Muscle of leg (tissue), 3 donors: ENCODE measurements at regions not wholly inside any gene's neighbourhood (a gene's known extent, or its start where the extent isn't known, plus 50 kb on each side); places are given as distances from the start of the nearest gene placed in this dataset.

ENCODE experiments used
- DNase-seq: peaks from one replicate; pipeline ENCODE4 v3.0.0; 2013
- H3K27ac ChIP-seq: one replicate; pipeline ENCODE4 v1.5.1; 2013; ENCODE audit warnings: mild to moderate bottlenecking, low read length, control low read depth
- H3K27me3 ChIP-seq: one replicate; pipeline ENCODE4 v1.6.1; 2013; ENCODE audit warnings: low read length; ENCODE audit not compliant: control insufficient read depth, insufficient read depth
- H3K36me3 ChIP-seq: one replicate; pipeline ENCODE4 v1.6.1; 2013; ENCODE audit warnings: low read length; ENCODE audit not compliant: control insufficient read depth, insufficient read depth
- H3K4me1 ChIP-seq: one replicate; pipeline ENCODE4 v1.6.1; 2013; ENCODE audit warnings: low read length; ENCODE audit not compliant: control insufficient read depth, insufficient read depth
- H3K4me3 ChIP-seq: one replicate; pipeline ENCODE4 v1.5.1; 2013; ENCODE audit warnings: low read length, control low read depth
- H3K9me3 ChIP-seq: replicated peaks from 2 replicates; pipeline ENCODE4 v1.6.1; 2013; ENCODE audit warnings: low read depth, low read length; ENCODE audit not compliant: control insufficient read depth
- WGBS: methylation state at CpG from one replicate; pipeline ENCODE4 v1.1.5; 2013; ENCODE audit warnings: missing lambda C conversion rate; ENCODE audit not compliant: insufficient coverage; 5-methylcytosine and 5-hydroxymethylcytosine counted together

DNA sequence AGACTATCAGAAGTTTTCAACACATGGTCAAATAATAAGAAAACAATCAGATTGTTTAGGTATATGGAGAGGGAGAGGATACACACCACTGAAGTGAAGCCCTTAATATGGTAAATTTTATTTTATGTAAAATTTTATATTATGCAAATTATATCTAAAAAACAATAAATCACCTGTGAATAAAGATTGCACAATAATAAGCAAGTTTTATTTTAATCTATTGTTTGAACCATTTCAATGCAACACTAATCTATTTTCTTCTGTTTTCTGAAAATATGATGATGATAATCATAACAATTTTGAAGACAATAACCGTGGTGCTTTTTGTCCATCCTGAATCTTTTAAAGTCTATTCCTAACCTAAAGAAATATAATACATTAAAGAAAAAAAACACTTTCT is 1473.5 kb upstream of the TENM4 start:
- no CpG with 5 or more reads among the region's 1 CpG for WGBS
- H3K27me3 ChIP-seq = no peaks in the 10 kb centered on the region
- no peak for DNase-seq
- H3K36me3 ChIP-seq = no peaks in the 10 kb centered on the region
- H3K9me3 ChIP-seq = no peaks in the 10 kb centered on the region
- no peak overlapping the region for H3K27ac ChIP-seq
- no peaks in the 10 kb centered on the region for H3K4me1 ChIP-seq
- H3K4me3 ChIP-seq = no peak overlapping the region

DNA sequence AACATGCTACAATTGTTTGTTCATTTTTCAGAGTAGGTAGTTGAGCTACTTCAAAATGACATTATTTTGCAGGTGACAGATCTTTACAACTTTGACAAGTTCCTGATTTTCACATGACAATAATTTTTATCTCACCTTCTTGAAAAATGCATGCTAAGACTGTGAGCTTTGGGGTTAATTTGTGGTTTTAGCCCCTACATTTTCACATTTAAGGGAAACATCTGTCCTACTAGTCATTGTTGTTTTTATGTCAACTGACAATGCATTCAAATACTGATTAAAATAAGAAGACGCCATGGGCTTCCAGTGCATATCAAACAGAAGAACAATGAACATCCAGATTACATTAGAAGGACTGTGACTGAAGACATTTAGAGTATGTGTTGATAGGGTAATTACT is 1470.8 kb upstream of the TENM4 start:
- Histone ChIP-seq H3K36me3 (no peaks in the 10 kb centered on the region), H3K9me3 (no peaks in the 10 kb centered on the region), H3K27me3 (no peaks in the 10 kb centered on the region), H3K4me1 (no peaks in the 10 kb centered on the region), H3K4me3 (no peak overlapping the region), H3K27ac (no peak overlapping the region)
- DNase-seq = no peak
- WGBS = no CpG with 5 or more reads among the region's 1 CpG

DNA sequence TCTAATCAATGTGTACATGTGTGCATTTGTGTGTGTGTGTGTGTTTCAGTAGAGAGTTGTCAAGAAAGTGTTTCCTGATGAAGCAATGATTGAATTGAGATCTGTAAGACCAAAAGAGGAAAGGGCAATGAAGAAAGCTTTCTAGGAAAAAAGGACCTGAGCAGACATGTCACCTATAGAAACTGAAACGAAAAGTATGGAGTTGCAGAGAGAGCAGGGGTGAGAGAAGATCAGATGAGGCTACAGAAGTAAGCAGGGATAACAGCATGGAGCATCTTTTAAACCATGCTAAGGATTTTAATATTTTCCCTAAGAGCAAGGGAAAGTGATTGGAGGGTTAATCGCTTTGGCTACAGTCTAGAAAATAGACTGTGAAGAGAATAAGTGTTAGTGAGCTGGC is 1459.4 kb upstream of the TENM4 start:
- Histone ChIP-seq H3K27ac (no peak overlapping the region), H3K36me3 (no peaks in the 10 kb centered on the region), H3K27me3 (no peaks in the 10 kb centered on the region), H3K4me3 (no peak overlapping the region), H3K9me3 (no peaks in the 10 kb centered on the region), H3K4me1 (no peaks in the 10 kb centered on the region)
- WGBS = 79% methylated on average over 2 of the region's 2 CpGs
- DNase-seq = no peak

DNA sequence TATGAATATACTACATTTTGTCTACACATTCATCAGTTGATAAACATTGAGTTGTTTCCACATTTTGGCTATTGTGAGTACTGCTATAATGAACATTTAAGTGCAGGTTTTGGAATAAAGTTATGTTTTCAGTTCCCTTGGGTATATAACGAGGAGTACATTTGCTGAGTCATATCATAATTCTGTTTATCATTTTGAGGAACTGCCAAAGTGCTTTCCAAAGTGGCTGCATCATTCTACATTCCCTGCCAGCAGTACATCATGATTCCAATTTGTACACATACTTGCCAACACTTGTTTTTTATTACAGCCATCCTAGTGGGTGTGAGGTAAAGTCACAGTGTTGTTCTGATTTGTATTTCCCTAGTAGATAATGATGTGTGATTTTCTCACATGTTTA is 1458.6 kb upstream of the TENM4 start:
- Histone ChIP-seq H3K4me3 (no peak overlapping the region), H3K36me3 (no peaks in the 10 kb centered on the region), H3K4me1 (no peaks in the 10 kb centered on the region), H3K9me3 (no peaks in the 10 kb centered on the region), H3K27me3 (no peaks in the 10 kb centered on the region), H3K27ac (no peak overlapping the region)
- peak; percentile 23 for DNase-seq
- WGBS = no CpG with 5 or more reads among the region's 1 CpG

DNA sequence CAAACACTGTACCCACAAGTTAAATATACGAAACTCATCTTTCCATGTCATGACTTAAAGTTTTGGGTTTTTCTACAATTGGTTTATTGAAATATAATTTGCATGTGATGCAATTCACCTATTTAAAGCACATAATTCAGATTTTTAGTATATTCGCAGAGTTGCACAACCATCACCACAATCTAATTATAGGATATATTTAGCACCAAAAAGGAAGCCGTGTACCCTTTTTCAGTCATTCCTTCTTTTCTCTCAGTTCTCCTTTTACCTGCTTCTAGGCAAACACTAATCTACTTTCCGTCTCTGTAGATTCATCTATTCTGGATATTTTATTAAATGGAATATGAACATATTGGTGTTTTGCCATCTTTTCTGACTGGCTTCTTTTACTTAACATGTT is 1458.1 kb upstream of the TENM4 start:
- Histone ChIP-seq H3K36me3 (no peaks in the 10 kb centered on the region), H3K4me1 (no peaks in the 10 kb centered on the region), H3K27me3 (no peaks in the 10 kb centered on the region), H3K27ac (no peak overlapping the region), H3K4me3 (no peak overlapping the region), H3K9me3 (no peaks in the 10 kb centered on the region)
- no peak for DNase-seq
- WGBS = no CpG with 5 or more reads among the region's 4 CpGs

DNA sequence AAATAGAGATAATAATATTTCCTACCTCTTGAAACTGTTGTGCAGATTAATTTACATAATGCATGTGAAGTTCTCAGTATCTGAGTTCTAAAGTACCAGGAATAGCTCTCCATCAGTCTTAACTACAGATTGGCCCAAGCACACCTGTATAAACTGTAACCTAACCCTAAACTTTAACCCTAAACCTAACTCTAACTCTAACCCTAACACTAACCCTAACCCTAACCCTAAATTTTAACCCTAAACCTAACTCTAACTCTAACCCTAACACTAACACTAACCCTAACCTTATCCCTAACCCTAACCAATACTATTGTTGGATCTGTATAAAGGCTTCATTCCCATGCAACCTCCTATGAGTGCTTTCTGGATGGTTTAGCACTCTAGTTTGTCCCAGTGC is 1445.9 kb upstream of the TENM4 start:
- H3K36me3 ChIP-seq = no peaks in the 10 kb centered on the region
- no peak overlapping the region for H3K4me3 ChIP-seq
- no peaks in the 10 kb centered on the region for H3K4me1 ChIP-seq
- no peak overlapping the region for H3K27ac ChIP-seq
- no peaks in the 10 kb centered on the region for H3K27me3 ChIP-seq
- no peaks in the 10 kb centered on the region for H3K9me3 ChIP-seq
- DNase-seq = no peak

DNA sequence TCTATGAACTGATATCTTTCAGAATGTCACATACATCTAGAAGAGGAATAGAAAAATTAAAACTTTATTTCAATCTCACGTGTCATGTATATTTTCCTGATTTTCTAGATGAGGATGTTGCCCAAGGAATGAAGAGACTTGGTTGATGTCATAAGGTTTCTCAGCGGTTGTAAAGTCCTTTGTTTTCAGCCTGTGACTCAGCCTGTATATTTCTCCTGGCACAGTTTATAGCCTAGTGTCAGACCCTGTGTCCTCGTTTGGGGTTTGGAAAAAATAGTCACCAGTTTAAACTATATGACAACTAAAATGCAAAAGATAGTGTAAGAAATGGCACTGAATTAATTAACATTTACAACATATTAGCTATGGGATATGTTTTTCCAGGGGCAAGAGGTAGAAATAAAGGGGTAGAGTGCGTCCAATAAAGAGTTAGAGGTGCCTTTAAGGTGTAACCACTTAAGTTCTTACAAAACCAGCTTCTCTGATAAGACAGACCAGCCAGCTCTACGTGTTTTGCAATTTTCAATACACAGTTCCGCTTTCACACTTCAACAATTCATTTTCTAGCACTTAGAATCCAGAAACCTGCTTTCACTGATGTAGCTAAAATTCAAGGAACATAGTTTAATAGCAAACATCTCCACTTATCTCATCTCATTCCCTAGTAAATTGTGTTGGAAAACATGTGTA is 1432.6 kb upstream of the TENM4 start:
- no peaks in the 10 kb centered on the region for H3K9me3 ChIP-seq
- H3K4me1 ChIP-seq = no peaks in the 10 kb centered on the region
- H3K27ac ChIP-seq = no peak overlapping the region
- no peaks in the 10 kb centered on the region for H3K27me3 ChIP-seq
- no CpG with 5 or more reads among the region's 6 CpGs for WGBS
- H3K4me3 ChIP-seq = no peak overlapping the region
- no peaks in the 10 kb centered on the region for H3K36me3 ChIP-seq
- no peak for DNase-seq

DNA sequence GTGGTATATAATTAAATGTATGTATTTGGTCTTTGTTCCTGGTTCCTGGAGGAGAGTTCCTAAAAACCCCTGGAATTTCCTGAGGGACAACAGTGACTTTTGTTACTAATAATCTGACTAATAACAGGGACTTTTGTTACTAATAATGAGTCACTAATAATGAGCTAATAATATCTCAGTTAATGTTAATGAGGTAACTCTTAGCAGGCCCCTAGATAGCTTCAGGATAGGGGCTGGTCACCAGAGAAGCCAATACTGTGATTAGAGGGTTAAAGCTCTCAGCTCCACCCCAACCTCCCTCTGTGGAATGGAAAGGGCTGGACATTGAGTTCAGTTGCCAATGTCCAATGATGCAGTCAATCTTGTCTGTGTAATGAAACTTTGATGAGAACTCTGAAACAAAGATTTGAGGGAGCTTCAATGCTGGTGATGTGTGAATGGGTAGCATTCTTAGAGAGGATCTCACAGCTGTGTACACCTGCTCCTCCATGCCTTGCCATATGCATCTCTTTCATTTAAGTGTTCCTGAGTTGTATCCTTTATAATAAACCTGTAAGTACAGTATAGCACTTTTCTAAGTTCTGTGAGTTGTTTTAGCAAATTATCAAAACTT is 1431.4 kb upstream of the TENM4 start:
- H3K4me3 ChIP-seq = no peak overlapping the region
- H3K4me1 ChIP-seq = no peaks in the 10 kb centered on the region
- H3K27me3 ChIP-seq = no peaks in the 10 kb centered on the region
- no peaks in the 10 kb centered on the region for H3K9me3 ChIP-seq
- no peak overlapping the region for H3K27ac ChIP-seq
- DNase-seq = no peak
- no peaks in the 10 kb centered on the region for H3K36me3 ChIP-seq

DNA sequence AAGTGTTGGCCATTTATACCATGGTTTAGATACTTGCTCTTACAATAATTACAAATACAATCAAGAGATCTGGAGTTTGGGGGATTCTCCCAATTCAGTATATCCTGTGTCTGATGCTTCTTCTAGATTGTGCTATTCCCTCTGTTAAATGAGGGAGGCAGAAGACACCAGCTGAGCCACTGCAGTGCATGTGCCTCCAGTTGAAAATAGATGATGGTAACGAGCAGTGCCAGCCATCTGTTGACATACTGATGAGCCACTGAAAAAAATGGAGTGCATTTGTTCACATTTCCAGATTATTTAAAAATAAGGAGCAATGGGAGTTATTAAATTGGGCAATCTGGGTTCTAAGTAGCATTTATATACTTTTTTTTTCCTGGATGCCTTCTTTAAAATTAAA is 1428.0 kb upstream of the TENM4 start:
- WGBS = no CpG with 5 or more reads among the region's 1 CpG
- no peak overlapping the region for H3K4me3 ChIP-seq
- H3K4me1 ChIP-seq = no peaks in the 10 kb centered on the region
- no peaks in the 10 kb centered on the region for H3K27me3 ChIP-seq
- H3K36me3 ChIP-seq = no peaks in the 10 kb centered on the region
- H3K27ac ChIP-seq = no peak overlapping the region
- no peaks in the 10 kb centered on the region for H3K9me3 ChIP-seq
- DNase-seq = no peak

DNA sequence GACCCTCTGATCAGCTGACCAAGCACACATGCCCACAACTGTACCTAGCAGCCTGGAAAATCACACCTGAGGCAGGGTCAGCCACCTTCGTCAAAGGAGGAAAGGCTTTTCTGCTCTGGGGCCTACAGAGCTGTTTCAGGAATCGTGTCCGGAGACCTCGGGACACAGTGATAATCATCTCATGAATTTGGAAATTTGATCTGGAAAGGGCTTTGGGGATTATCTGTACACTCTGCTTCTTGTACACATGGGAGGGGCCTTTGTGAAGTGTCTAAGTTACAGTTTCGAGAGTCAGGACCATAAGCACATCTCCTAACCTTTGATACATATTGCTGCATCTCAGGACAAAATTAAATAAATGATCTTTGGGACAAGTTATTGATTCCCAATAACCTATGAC is 1421.2 kb upstream of the TENM4 start:
- no peaks in the 10 kb centered on the region for H3K36me3 ChIP-seq
- DNase-seq = no peak
- no peaks in the 10 kb centered on the region for H3K4me1 ChIP-seq
- no peaks in the 10 kb centered on the region for H3K9me3 ChIP-seq
- H3K4me3 ChIP-seq = no peak overlapping the region
- H3K27ac ChIP-seq = no peak overlapping the region
- WGBS = 80% methylated on average over 4 of the region's 5 CpGs
- H3K27me3 ChIP-seq = no peaks in the 10 kb centered on the region

DNA sequence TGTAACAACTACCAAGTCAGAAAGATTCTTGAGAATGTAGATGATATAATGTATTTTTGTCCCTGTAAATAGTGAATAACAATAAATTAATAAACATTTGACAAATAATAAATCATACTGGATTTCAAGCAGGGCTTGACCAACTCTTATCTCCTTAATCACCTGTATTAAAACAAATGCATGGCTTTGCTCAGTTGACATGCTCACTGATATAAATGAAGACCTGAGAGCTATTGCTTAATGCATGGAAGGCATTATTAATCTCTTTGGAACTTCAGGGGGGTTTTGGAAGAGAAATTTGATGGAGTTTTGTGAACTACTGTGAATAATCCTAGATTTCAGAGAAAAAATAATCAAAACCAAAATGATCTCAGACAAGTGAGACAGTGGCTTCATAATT is 1420.4 kb upstream of the TENM4 start:
- no peak for DNase-seq
- H3K36me3 ChIP-seq = no peaks in the 10 kb centered on the region
- no peaks in the 10 kb centered on the region for H3K9me3 ChIP-seq
- no peaks in the 10 kb centered on the region for H3K4me1 ChIP-seq
- no peak overlapping the region for H3K27ac ChIP-seq
- no peak overlapping the region for H3K4me3 ChIP-seq
- H3K27me3 ChIP-seq = no peaks in the 10 kb centered on the region
